CD4-positive, alpha-beta T cell treated with Interleukin-6 at 100 ng/mL for 8 hours (primary cell): ENCODE measurements at regions not wholly inside any gene's neighbourhood (a gene's known extent, or its start where the extent isn't known, plus 50 kb on each side); places are given as distances from the start of the nearest gene placed in this dataset.

Source experiments
- DNase-seq: peaks from one replicate; pipeline ENCODE4 v3.0.0-alpha.2; 2020; ENCODE audit warnings: mixed read lengths, low spot score

DNA sequence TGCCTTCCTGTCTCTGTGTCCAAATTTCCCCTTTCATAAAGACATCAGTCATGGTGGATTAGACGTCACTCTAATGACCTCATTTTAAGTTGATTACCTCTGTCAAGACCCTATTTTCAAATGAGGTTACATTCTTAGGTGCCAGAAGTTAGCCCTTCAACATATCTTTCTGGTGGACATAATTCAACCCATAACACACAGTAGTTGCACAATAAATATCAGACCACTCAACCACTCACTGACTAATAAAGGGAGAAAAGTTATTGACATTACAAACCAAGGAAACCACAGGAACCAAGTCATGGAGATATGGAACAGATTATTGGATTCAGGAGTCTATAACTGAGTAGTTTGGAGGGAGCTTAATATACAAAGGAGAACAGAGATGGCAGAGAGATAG lies 377.4 kb upstream of the ACVR2A start:
- no peak for DNase-seq

GRCh38 chr2:147464737-147465357 lies 380.0 kb upstream of the ACVR2A start:
- DNase-seq: no peak

- no peak for DNase-seq
Measured at GRCh38 chr2:147463881-147464520, 380.8 kb upstream of the ACVR2A start.

DNA sequence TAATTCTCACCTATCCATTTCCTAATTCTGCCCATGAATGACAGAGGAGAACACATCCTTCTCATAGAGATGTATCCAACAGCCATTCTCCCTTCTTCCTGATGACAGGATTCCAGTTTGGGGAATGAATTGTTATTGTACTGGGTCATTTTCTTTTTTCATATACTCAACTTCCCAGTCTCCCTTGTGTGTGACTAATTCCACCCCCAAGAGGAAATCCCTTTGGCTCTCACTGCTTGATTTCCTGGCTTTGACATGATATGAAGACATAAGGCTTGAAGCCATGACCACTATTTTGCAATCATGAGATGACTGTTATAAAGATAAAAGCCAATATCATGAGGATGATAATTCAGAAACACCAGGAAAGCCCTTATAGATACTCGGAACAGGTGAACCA lies 384.7 kb upstream of the ACVR2A start:
- DNase-seq: no peak

GRCh38 chr2:147456779-147457178 lies 388.1 kb upstream of the ACVR2A start:
- no peak for DNase-seq

- DNase-seq: no peak
Measured at GRCh38 chr2:147451902-147452515, 392.8 kb upstream of the ACVR2A start.

DNA sequence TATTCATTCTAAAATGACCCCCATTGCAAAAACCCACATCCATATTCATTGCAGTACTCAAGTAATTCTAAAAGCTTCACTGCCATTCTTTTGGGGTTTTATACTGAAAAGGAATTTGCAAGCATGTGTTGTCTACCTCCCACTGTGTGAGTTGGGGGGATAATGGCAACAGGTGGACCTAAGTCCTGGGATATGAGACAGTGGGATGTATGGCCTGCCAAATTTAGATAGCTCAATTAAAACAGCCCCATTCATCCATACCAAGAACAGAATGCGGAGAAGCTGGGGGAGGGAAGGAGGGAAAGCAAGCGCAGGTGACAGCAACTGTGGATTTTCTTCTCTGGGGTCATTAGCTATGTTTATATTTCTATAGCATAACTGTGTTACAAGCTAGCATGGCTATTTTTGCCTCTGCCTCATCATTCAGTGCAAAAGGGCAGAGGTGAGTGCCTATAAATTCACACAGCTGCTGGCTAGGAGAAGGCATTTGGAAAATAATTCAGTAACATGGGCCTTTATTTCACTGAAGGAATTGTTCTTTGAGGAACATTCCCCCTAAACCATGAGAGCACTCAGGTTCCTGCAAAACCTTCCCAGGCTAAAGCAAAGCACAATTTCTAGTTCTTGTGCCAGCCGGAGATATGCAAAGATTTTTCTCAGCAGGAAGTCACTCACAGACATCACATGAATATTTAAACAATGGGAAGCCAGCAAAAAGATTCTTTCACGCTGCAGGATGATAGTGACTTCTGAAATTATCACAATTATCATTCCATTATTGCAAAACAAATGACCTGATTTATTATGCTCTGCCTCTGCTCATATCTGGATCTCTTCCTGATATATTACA lies 393.9 kb upstream of the ACVR2A start:
- DNase-seq: no peak

DNA sequence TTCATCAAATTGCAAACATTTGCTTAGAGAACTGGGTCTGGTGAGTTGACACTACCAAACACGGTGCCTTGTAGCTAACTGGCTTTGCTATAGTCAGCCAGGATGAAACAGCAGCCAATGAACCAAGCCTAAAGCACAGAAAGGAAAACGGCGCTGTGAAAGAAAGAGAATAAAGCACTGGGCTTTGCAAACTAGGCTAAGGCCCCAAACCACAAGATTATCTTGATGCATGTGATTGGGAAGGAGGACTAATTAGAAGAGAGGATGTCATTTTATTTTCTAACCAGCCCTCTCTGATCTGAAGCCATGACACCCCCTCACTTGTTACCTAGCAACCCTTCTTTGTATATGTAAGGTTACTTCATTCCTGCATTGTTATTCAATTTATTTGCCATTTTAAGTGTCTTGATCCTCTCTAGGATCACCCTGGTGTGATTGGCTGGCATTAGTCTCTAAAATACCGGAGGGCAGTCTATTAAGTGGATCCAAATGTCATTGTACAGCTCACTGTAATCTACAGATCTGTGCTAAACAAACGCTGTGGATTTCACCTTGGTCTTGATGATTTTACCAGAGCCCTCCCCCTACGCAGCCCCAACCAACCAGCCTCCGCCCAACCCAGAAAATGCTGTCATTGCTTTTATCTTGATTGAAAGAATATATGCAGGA lies 395.4 kb upstream of the ACVR2A start:
- DNase-seq: peak; percentile 21

DNA sequence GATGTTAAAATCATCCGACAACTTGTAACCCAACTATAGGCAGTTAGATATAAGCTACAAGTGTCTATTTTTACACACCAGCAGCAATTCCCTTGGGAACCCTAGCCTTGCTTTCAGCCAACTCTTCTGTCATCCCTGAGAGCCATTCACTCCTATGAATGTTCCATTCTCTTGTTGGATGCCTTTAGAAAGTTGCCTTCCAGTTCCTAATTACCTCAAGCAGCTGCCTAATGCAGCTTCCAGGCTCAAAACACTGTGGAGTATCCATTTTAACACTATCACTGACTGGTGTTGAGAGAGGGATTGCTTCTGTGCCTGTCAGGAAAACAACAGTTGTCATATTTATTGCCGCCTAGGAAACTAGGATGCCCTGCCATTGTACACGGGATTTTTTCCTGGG lies 402.0 kb upstream of the ACVR2A start:
- no peak for DNase-seq

- no peak for DNase-seq
Measured at GRCh38 chr2:147441182-147441581, 403.6 kb upstream of the ACVR2A start.

- no peak for DNase-seq
Measured at GRCh38 chr2:147440734-147441133, 404.1 kb upstream of the ACVR2A start.

DNA sequence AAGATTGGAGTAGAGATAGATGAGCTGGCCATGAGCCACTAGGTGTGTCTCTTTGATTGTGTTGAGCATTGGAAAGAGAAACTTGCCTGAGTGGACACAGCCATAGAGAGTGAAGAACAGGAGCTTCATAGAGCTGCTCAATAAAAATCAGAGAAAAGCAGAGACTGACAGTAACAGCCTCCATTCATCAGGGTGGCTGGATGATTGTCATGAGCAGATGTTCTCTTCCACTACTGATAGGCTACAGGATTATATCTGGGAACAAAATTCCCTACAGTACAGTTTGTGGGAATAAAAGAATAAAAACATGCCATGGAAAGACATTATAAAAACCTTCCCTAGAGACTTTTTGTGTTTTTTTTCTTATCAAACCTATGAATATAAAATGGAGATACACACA lies 404.8 kb upstream of the ACVR2A start:
- no peak for DNase-seq

DNA sequence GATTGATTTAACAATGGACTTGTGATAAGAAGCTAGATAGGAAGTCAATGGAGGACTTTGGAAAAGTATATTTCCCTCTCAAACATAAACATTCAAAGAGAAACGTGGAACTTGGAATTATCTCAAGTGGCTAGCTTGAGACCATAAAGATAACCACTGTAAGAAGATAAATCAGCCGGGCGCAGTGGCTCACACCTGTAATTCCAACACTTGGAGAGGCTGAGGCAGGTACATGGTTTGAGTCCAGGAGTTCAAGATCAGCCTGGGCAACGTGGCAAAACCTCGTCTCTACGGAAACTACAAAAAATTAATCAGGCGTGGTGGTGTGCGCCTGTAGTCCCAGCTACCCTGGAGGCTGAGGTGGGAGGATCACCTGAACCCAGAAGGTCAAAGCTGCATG lies 405.9 kb upstream of the ACVR2A start:
- DNase-seq: no peak

- no peak for DNase-seq
Measured at GRCh38 chr2:147433822-147434221, 411.0 kb upstream of the ACVR2A start.

DNA sequence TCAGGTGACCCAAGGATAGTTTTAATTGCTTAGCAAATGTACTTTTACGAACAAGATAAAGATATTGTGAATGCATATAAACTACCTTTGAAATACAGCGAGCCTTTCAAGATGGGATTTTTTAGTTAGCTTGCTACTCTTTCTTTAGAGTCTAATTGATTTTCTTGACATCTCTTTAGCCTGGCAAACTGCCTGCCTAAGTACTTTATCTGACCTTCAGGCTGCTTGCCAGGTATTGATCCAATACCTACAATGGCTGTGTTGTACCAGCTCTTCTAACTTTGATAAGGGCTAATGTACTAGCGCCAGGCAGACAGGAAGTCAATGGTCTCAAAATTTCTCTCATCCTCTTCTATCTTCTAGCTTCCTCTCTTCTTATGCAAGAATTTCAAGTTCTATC lies 414.4 kb upstream of the ACVR2A start:
- DNase-seq: no peak

DNA sequence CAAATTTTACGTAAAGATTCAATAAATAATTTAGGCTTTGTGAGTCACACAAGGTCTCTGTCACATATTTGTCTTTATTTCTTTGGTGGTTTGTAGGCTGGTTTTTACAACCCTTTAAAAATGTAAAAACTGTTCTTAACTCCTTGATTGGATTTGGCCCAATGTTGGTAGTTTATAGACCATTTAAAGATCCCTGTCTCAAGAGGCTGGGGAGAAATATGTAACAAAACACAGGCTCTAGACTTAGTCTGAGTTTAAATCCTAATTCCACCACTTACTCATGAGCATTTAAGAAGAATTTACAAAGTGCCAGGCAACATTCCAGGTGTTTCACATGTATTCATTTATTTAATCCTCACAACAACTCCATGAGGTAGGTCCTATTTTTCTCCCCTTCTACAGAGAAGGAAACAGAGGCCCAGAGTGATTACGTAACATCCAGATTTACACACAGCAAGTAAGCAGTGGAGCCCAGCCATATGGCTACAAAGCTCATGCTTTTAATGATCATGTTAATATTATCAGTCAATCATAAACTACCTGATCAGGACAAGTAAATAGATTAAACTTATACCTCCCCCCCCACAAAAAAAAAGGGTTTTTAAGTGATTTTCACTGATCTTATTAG lies 416.6 kb upstream of the ACVR2A start:
- DNase-seq: no peak

DNA sequence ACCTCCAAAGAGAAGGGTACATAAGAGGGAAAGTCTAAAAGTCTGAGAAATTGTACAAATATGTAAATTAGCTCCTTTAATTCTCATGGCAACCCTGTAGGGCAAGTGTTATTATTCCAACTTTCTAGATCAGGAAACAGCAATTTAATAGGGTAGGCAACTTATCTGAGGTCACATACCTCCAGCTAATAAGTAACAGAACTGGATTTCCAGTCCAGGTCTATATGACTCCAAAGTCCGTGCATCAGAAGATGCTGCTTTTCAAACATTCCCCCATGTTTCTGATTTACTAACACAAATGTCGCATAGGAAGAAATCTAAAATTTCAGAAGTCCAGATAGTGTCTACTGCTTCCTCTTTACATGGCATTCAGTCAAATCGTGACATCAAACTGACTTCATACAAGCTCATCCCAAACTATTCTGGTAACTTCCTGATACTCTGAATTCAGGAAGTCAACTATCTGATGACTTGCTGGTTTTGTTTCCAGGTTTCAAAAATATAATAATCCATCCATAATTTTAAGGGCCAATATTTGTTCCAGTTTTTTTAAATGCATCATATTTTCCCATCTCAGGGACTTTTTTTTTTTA lies 419.3 kb upstream of the ACVR2A start:
- DNase-seq: no peak

DNA sequence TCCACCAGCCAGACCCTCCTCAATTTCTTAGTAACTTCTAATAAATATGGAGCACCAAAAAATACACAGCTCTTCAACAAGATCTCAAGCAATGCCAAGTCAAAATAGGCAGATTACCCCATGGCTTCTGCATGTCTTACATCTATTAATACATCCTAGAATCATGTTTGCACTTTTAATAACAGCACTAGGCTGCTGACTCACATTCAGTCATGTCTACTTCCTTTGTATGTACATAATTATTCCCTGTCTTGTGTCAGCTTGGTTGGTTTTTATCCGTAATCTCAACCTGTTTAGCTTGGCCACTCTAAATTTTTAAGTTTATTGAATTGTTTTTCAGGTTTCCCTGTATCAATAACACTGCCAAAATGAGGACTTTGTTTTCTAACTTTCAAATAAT lies 420.1 kb upstream of the ACVR2A start:
- DNase-seq: no peak

DNA sequence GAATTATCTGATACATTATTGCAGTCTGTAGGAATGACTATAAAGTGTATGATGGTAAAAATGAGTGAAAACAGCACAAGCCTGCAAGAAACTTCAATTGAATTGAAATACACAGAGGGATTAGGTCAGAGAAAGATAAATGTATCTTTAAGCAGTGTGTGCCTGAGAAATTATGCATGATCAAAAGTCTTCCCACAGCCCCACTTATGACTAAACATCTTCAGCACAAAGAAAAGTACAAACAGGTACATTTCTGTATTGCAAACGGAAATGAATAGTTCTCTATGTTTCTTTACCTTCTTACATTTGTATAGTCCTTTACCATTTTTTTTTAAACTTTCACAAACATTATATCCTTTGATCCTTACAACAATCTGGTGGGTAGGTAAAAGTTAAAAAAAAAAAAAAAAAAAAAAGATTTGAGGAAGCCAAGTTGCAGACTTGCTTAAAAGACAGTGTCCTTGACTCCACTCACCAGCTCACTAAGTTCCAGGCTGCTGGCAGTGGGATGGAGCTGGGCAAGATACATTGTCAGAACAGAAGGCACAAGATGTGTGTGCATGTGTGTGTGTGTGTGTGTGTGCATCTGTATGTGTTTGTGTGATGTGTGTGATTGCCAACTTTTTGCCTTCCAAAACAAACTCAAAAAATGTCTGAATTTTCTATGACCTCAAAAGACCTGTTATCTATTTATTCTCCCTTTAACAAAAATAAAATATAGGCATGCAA lies 423.7 kb upstream of the ACVR2A start:
- DNase-seq: no peak

DNA sequence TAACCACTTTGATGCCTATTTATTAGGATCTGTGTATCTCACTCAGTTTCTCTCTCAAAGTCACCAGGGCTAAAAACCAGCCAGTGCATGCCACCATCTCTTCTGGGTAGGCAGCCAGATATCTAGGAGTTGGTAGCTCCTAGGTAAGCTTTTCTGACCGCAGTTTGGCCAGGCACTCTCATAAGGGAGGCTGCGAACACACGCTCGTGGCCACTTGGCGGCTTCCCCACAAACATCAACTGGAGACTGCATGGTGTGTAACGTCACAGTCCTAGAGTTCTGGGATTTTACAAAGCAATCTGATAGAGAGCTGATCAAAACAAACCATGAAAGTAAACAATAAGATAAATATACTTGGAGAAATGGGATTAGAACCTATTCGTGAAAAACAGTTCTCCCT lies 424.3 kb upstream of the ACVR2A start:
- no peak for DNase-seq

DNA sequence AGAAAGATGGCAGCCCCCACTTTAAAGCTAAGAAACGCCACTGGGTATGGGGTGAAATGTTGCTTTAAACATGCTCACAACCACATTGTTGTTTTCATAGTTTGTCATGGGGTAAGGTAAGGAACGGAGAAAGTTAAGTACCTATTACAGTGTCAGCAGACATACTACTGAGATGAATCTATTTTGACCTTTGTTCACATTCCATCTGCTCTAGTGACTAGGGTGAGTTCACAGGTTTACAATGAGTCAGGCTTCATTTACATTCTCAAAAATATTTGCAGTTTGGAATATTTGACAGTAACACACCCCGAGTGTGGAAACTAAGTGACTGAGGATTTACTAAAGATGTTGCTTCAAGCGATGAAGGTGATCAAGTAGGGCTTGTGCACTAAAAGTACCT lies 428.7 kb upstream of the ACVR2A start:
- DNase-seq: no peak
